Suppressor macrophage (primary cell): ENCODE measurements at regions not wholly inside any gene's neighbourhood (a gene's known extent, or its start where the extent isn't known, plus 50 kb on each side); places are given as distances from the start of the nearest gene placed in this dataset.
"Not testable (repeated sequence)": the region's sequence is repeated elsewhere in the genome, so short reads cannot be mapped to it uniquely, and the experiment has no call there.

ENCODE experiments used
- DNase-seq, 4 experiments: peaks; one replicate each; pipeline ENCODE4 v3.0.0-alpha.2; 2020 to 2022

- DNase-seq: peak; percentile 1 to 41 (median 20)
Observed at GRCh38 chr20:16864069-16864468, 115.9 kb downstream of the OTOR start.

GRCh38 chr20:16864963-16865362 is 116.8 kb downstream of the OTOR start:
- DNase-seq: no peak

- DNase-seq: no peak
Observed at GRCh38 chr20:16865406-16865805, 117.2 kb downstream of the OTOR start.

- DNase-seq: not testable (repeated sequence)
Observed at GRCh38 chr20:16873124-16873523, 125.0 kb downstream of the OTOR start.

GRCh38 chr20:16877053-16877554 is 128.9 kb downstream of the OTOR start:
- no peak for DNase-seq

- DNase-seq: no peak
Observed at GRCh38 chr20:16885746-16886145, 137.6 kb downstream of the OTOR start.

GRCh38 chr20:16898433-16898832 is 150.3 kb downstream of the OTOR start:
- DNase-seq: no peak

GRCh38 chr20:16902662-16903061 is 154.5 kb downstream of the OTOR start:
- DNase-seq: no peak

GRCh38 chr20:16904751-16905150 is 156.6 kb downstream of the OTOR start:
- DNase-seq: no peak

GRCh38 chr20:16914277-16914676 is 166.1 kb downstream of the OTOR start:
- DNase-seq: no peak

- DNase-seq: no peak
Observed at GRCh38 chr20:16916165-16916564, 168.0 kb downstream of the OTOR start.

- DNase-seq: no peak
Observed at GRCh38 chr20:16917636-16918035, 169.5 kb downstream of the OTOR start.

GRCh38 chr20:16918366-16918765 is 170.2 kb downstream of the OTOR start:
- no peak for DNase-seq

GRCh38 chr20:16919841-16920240 is 171.7 kb downstream of the OTOR start:
- no peak for DNase-seq

- DNase-seq: no peak
Observed at GRCh38 chr20:16922834-16923233, 174.7 kb downstream of the OTOR start.

- DNase-seq: no peak
Observed at GRCh38 chr20:16926626-16927430, 178.7 kb downstream of the OTOR start.

- DNase-seq: no peak
Observed at GRCh38 chr20:16929756-16930155, 181.6 kb downstream of the OTOR start.

- no peak for DNase-seq
Observed at GRCh38 chr20:16930656-16931055, 182.5 kb downstream of the OTOR start.

- no peak for DNase-seq
Observed at GRCh38 chr20:16939051-16939450, 190.9 kb downstream of the OTOR start.

GRCh38 chr20:16940701-16941100 is 192.5 kb downstream of the OTOR start:
- DNase-seq: no peak

GRCh38 chr20:16942051-16942450 is 193.9 kb downstream of the OTOR start:
- no peak for DNase-seq

GRCh38 chr20:16942756-16943155 is 194.6 kb downstream of the OTOR start:
- DNase-seq: no peak

- DNase-seq: no peak
Observed at GRCh38 chr20:16944745-16945144, 196.6 kb downstream of the OTOR start.

GRCh38 chr20:16945619-16946018 is 197.5 kb downstream of the OTOR start:
- no peak for DNase-seq

GRCh38 chr20:16946097-16946496 is 197.9 kb downstream of the OTOR start:
- no peak for DNase-seq
